ENCODE measurements at regions not wholly inside any gene's neighbourhood (a gene's known extent, or its start where the extent isn't known, plus 50 kb on each side); places are given as distances from the start of the nearest gene placed in this dataset.
A peak's percentile ranks its signal among the peaks of the same experiment; 100 is the strongest.
"Not testable (repeated sequence)": the region's sequence is repeated elsewhere in the genome, so short reads cannot be mapped to it uniquely, and the experiment has no call there.

- no peak for DNase-seq
These were observed 867.4 kb downstream of the TMEM121 start for GRCh38 chr14:106393742-106394141.

- no peak for DNase-seq
These were observed 869.2 kb downstream of the TMEM121 start for GRCh38 chr14:106395456-106396050.

DNA sequence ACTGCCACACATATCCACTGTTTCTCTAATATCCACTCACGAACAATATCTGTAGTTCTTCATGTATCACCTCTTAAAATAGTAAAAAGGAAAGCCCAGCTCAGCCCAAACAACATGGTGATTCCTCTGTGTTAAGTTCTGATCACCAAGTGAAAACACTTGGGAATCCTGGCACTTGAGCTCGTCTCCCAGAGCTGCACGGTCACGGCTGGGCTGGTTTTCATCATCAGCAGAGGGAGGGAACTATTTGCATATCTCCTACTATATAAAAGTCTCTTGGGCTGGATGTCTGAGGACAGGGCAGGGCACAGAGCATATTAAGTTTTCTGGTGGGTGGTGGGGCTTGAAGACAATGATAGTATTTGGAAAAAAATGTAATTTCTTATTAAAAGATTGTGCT is 870.6 kb downstream of the TMEM121 start:
- peak in 1 of 3 experiments; percentile 82 for DNase-seq

GRCh38 chr14:106398931-106399331 is 872.5 kb downstream of the TMEM121 start:
- DNase-seq: not testable (repeated sequence)

DNA sequence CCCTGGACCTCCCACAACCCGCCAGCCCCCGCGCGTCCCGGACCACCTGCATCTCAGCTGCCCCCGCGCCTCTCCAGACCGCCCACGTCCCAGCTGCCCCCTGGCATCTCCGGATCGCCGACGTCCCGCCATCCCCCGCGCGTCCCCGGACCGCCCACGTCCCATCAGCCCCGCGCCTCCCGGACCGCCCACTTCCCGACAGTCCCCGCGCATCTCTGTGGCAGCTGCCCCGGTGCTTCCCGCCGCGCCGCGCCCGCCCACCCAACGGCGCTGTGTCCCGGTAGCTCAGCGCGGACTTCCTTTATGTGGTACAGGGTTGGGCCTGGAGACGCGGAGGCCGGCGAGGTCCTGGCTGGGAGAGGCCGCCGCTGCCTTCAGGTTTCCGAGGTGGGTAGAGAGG is 874.9 kb downstream of the TMEM121 start:
- not testable (repeated sequence) for DNase-seq

- DNase-seq: not testable (repeated sequence)
These were observed 883.8 kb downstream of the TMEM121 start for GRCh38 chr14:106410229-106410628.

- no peak for DNase-seq
These were observed 888.1 kb downstream of the TMEM121 start for GRCh38 chr14:106414464-106414863.

- DNase-seq: peak in 2 of 3 experiments; percentile 16 to 53
These were observed 891.1 kb downstream of the TMEM121 start for GRCh38 chr14:106417224-106418049.

GRCh38 chr14:106419376-106419965 is 893.1 kb downstream of the TMEM121 start:
- no peak for DNase-seq

DNA sequence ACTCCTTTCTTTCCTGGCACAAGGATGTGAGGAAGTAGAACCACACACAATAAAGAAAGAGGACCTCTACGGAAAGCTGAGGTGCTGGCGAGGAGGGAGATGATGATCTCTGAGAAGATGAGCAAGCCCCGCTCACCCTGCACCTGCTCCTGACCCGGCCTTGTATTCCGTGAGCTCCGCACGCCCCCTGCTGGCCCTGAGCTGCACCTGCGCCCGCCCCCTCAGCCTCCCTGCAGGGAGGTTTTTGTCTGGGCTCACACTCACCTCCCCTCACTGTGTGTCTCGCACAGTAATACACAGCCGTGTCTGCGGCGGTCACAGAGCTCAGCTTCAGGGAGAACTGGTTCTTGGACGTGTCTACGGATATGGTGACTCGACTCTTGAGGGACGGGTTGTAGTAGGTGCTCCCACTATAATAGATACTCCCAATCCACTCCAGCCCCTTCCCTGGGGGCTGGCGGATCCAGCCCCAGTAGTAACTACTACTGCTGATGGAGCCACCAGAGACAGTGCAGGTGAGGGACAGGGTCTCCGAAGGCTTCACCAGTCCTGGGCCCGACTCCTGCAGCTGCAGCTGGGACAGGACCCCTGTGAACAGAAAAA is 895.1 kb downstream of the TMEM121 start:
- DNase-seq: peak in 2 of 3 experiments; percentile 15 to 46

DNA sequence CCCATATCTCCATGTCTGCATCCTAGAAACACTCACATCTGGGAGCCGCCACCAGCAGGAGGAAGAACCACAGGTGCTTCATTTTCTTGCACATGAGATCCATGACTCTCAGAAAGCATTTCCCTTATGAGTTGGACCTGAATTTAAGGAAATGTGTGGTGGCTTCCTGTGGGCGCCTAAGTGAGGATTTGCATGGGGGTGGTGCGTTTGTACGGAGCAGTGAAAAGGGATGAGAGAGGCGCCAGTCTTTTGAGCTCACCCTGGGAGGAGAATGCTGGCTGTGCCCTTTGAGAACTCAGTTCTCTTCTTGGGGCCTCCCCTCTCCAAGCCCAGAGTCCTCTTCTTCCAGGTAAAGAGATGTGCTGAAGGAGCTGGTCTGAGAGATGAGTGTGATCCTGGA is 895.7 kb downstream of the TMEM121 start:
- DNase-seq: no peak

DNA sequence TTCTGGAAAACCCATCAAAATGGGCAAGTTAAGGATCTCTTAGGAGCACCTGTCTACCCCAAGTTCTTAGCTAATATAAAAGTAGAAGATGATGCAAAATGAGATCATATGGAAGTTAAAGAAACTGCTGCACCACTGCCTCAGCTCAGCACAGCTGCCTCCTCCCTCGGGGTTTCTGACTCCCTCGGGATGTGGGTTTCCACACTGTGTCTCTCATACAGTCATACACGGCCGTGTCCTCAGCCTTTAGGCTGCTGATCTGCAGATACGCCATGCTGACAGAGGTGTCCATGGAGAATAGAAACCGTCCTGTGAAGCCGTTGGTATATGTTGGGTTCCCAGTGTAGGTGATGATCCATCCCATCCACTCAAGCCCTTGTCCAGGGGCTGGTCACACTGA is 898.8 kb downstream of the TMEM121 start:
- DNase-seq: not testable (repeated sequence)

DNA sequence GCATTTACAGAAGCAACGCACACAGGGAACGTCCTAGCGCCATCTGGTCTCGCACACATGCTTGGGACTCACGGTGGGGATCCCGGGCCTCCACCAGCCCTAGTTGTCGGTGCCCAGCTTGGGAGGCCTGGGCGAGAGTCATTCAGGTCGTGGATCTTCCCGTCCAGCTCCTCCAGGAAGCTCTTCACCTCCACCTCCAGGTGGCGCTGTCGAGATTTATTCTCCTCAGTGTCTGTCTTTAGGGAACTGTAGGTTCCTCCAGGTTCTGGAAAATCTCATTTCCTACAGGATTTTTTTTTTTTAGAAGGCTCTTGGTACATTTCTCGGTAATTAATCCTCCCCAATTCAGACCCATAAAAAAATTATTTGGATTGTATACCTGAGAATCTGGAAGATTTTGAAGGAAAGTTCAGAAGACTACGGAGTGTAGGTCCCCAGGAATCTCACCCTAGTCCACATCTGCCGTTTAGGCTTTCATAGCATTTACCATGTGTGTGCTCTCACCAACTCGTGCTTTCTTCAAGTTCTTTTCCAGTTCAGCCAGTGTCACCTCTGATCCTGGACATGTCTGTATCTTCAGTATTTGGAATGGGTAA is 910.0 kb downstream of the TMEM121 start:
- DNase-seq: peak in 2 of 3 experiments; percentile 58 to 81

GRCh38 chr14:106442857-106443256 is 916.5 kb downstream of the TMEM121 start:
- peak in 1 of 3 experiments; percentile 32 for DNase-seq

GRCh38 chr14:106455026-106455425 is 928.6 kb downstream of the TMEM121 start:
- DNase-seq: no peak

DNA sequence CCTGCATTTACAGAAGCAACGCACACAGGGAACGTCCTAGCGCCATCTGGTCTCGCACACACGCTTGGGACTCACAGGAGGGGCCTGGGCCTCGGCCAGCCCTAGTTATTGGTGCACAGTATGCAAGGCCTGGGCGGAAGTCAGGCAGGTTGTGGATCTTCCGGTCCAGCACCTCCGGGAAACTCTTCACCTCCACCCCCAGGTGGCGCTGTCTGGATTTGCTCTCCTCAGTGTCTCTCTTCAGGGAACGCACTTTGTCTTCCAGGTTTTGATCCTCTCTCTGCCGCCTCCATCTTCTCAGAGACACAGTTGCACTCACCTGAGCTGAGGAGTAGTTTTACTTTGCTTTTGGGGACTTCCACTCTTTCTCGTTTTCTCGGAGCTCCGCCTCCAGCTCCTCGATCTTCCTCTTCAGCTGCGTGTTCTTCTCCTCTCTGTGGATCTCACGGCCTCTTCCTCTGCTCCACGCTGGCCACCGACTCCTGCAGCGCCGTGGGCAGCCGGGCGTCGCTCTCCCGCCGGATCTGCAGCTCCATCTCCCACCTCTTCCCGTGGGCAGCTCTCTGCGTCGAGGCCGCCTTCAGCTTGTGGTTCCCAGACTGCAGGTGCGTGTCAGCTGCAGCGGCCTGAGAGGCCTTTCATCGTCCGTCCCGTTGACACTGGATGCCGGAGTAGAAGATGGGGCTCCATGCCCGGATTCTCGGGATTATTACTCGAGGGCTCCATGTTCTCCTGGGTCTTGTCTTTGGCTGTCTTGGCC is 933.8 kb downstream of the TMEM121 start:
- peak in 2 of 3 experiments; percentile 6 to 41 for DNase-seq

GRCh38 chr14:106460916-106461315 is 934.5 kb downstream of the TMEM121 start:
- DNase-seq: no peak

- peak in 1 of 3 experiments; percentile 81 for DNase-seq
These were observed 940.1 kb downstream of the TMEM121 start for GRCh38 chr14:106466483-106466882.

DNA sequence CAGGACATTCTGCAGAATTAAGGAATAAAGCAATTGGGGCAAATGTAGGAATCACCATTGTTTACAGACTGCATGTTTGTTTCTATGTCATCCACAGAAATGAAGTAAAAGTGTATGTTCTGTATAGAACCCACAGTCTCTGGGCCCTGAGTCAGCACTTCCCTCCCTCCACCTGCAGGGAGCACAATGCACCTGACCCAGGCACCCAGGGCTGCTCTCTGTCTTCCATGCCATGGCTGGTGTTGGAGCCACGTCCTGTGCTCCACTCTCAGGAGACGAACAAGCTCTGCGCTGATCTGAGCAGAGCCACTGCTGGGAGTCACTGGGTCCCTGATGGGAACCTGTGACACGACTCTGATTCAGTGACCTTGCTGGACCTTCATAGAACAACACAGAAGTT is 942.5 kb downstream of the TMEM121 start:
- not testable (repeated sequence) for DNase-seq

GRCh38 chr14:106470028-106470427 is 943.6 kb downstream of the TMEM121 start:
- not testable (repeated sequence) for DNase-seq

- not testable (repeated sequence) for DNase-seq
These were observed 948.1 kb downstream of the TMEM121 start for GRCh38 chr14:106474261-106475028.
